Fibroblast of lung (primary cell): ENCODE measurements at regions not wholly inside any gene's neighbourhood (a gene's known extent, or its start where the extent isn't known, plus 50 kb on each side); places are given as distances from the start of the nearest gene placed in this dataset.

Source experiments
- DNase-seq, 2 donors: peaks; one replicate each; pipeline versions ENCODE4 v3.0.0 to v3.0.0-alpha.2; 2010; ENCODE audit warnings: low read depth in 2 of 2
- H2AFZ ChIP-seq: 2 replicates; pipeline ENCODE4 v1.5.1; 2012; ENCODE audit warnings: low read length, control low read depth, inconsistent platforms
- H3K27ac ChIP-seq: 2 replicates; pipeline ENCODE4 v1.5.1; 2011; ENCODE audit warnings: low read length, control low read depth; ENCODE audit not compliant: insufficient read depth
- H3K27me3 ChIP-seq: 2 replicates; pipeline ENCODE4 v1.5.1; 2011; ENCODE audit warnings: mild to moderate bottlenecking, low read length; ENCODE audit not compliant: control insufficient read depth, insufficient read depth
- H3K36me3 ChIP-seq: 2 replicates; pipeline ENCODE4 v1.5.1; 2011; ENCODE audit warnings: low read length; ENCODE audit not compliant: control insufficient read depth, insufficient read depth
- H3K4me1 ChIP-seq: 2 replicates; pipeline ENCODE4 v1.5.1; 2011; ENCODE audit warnings: low read length; ENCODE audit not compliant: control insufficient read depth, insufficient read depth; ENCODE audit errors: extremely low read depth
- H3K4me2 ChIP-seq: 2 replicates; pipeline ENCODE4 v1.5.1; 2011; ENCODE audit warnings: low read length, control low read depth; ENCODE audit not compliant: insufficient read depth; ENCODE audit errors: extremely low read depth
- H3K4me3 ChIP-seq, 4 experiments: fragments of 200-600 bp in 1 of 4; sonication (generic) in 1 of 4; replicated peaks in 1 of 4; 2 replicates each; pipeline ENCODE4 v1.5.1; 2011 to 2016; ENCODE audit warnings: low read length in 4 of 4, low read depth in 3 of 4, mild to moderate bottlenecking in 3 of 4, control low read depth in 2 of 4, inconsistent platforms in 1 of 4, mixed read lengths in 1 of 4; ENCODE audit not compliant: insufficient read depth in 1 of 4; ENCODE audit errors: control extremely low read depth in 1 of 4
- H3K79me2 ChIP-seq: 2 replicates; pipeline ENCODE4 v1.5.1; 2012; ENCODE audit warnings: mild to moderate bottlenecking, low read length, inconsistent platforms; ENCODE audit not compliant: control insufficient read depth, insufficient read depth
- H3K9ac ChIP-seq: 2 replicates; pipeline ENCODE4 v1.5.1; 2011; ENCODE audit warnings: mild to moderate bottlenecking, low read length, control low read depth; ENCODE audit not compliant: insufficient read depth
- H3K9me3 ChIP-seq: 2 replicates; pipeline ENCODE4 v1.5.1; 2012; ENCODE audit warnings: low read depth, low read length; ENCODE audit not compliant: control insufficient read depth, insufficient read depth
- H4K20me1 ChIP-seq: 2 replicates; pipeline ENCODE4 v1.5.1; 2011; ENCODE audit warnings: low read length; ENCODE audit not compliant: control insufficient read depth, insufficient read depth; ENCODE audit errors: extremely low read depth
- EZH2 ChIP-seq: IDR thresholded peaks from 2 replicates; pipeline ENCODE4 v1.5.1; 2012; ENCODE audit warnings: low read length, control low read depth, mild to moderate bottlenecking; ENCODE audit errors: missing control alignments
- TF ChIP-seq, protein P1 (sequence below), 2 donors: IDR thresholded peaks in 1 of 2; conservative IDR thresholded peaks in 1 of 2; 1 replicate in 1 of 2; 2 replicates in 1 of 2; pipeline ENCODE4 v1.5.1; 2011 to 2012; ENCODE audit warnings: low read length in 2 of 2, control low read depth in 1 of 2, inconsistent platforms in 1 of 2, low read depth in 1 of 2, mild to moderate bottlenecking in 1 of 2

DNA sequence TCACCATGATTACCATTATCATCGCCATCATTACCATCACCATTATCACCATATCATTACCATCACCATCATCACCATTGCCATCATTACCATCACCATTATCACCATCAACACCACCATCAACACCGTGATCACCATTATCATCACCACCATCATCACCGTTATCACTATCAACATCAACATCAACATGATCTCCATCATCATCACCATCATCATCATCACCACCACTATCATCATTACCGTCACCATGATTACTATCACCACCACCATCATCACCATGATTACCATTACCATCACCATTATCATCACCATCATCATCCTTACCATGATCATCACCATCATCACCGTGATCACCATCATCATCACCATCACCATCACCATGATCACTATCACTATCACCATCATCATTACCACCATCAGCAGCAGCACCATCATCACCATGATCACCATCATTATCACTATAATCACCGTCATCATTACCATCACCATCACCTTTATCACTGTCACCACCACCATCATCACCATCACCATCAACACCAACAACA lies 753.7 kb downstream of the BRD1 start:
- no peak overlapping the region for H3K4me2 ChIP-seq
- no peaks in the 10 kb centered on the region for H4K20me1 ChIP-seq
- no peaks in the 10 kb centered on the region for H3K27me3 ChIP-seq
- no peak for DNase-seq
- H3K36me3 ChIP-seq = no peaks in the 10 kb centered on the region
- no peak overlapping the region for H3K4me3 ChIP-seq
- no peak overlapping the region for H3K27ac ChIP-seq
- H3K4me1 ChIP-seq = no peaks in the 10 kb centered on the region
- no peak overlapping the region for H2AFZ ChIP-seq
- H3K9ac ChIP-seq = no peak overlapping the region
- TF ChIP-seq, protein P1, sequence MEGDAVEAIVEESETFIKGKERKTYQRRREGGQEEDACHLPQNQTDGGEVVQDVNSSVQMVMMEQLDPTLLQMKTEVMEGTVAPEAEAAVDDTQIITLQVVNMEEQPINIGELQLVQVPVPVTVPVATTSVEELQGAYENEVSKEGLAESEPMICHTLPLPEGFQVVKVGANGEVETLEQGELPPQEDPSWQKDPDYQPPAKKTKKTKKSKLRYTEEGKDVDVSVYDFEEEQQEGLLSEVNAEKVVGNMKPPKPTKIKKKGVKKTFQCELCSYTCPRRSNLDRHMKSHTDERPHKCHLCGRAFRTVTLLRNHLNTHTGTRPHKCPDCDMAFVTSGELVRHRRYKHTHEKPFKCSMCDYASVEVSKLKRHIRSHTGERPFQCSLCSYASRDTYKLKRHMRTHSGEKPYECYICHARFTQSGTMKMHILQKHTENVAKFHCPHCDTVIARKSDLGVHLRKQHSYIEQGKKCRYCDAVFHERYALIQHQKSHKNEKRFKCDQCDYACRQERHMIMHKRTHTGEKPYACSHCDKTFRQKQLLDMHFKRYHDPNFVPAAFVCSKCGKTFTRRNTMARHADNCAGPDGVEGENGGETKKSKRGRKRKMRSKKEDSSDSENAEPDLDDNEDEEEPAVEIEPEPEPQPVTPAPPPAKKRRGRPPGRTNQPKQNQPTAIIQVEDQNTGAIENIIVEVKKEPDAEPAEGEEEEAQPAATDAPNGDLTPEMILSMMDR (conservative IDR thresholded peaks at IDR 0.05 in 1 of 2, IDR thresholded peaks at IDR 0.05 in 1 of 2; ENCODE audit: low read depth in 1 of 2, low read length in 2 of 2) = no peak
- no peak for TF ChIP-seq EZH2
- no peaks in the 10 kb centered on the region for H3K79me2 ChIP-seq
- H3K9me3 ChIP-seq = peaks cover 6% of the 10 kb centered on the region

DNA sequence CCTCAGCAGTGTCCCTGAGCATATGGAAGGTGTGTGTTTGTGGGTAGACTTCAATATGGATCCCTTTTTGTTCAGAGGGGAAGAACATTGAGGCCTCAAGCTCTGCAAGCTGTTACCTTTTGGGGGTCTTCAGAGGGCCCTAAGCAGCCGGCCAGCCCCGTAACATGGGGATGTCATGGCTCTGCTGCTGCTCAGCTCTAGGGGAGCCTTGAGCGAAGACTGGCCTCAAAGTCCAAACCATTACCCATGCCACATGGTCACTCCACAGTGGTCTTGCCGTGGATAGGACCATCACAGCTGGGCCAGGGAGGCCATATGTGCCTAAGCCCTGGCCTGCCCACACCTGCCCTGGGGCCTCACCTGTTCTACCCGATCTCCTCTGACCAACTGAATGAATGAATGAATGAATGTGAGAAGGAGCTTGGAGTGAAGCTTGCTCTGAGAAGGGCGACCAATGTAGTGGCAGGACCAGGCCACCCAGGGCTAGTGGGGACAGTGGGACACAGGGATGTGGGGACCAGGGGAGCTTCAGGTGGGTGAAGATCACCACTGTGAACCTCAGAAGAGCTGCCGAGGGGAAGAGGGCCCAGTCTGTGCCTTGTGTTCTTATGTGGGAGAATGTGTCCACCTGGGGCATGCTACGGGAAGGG lies 754.6 kb downstream of the BRD1 start:
- H4K20me1 ChIP-seq = no peaks in the 10 kb centered on the region
- H3K79me2 ChIP-seq = no peaks in the 10 kb centered on the region
- H3K9ac ChIP-seq = no peak overlapping the region
- peaks cover 6% of the 10 kb centered on the region for H3K9me3 ChIP-seq
- no peaks in the 10 kb centered on the region for H3K36me3 ChIP-seq
- TF ChIP-seq EZH2 = no peak
- TF ChIP-seq, protein P1 (conservative IDR thresholded peaks at IDR 0.05 in 1 of 2, IDR thresholded peaks at IDR 0.05 in 1 of 2; ENCODE audit: low read depth in 1 of 2, low read length in 2 of 2) = no peak
- no peak overlapping the region for H3K4me2 ChIP-seq
- no peak overlapping the region for H3K4me3 ChIP-seq
- no peak overlapping the region for H2AFZ ChIP-seq
- DNase-seq = no peak
- H3K27ac ChIP-seq = no peak overlapping the region
- no peaks in the 10 kb centered on the region for H3K4me1 ChIP-seq
- H3K27me3 ChIP-seq = no peaks in the 10 kb centered on the region

DNA sequence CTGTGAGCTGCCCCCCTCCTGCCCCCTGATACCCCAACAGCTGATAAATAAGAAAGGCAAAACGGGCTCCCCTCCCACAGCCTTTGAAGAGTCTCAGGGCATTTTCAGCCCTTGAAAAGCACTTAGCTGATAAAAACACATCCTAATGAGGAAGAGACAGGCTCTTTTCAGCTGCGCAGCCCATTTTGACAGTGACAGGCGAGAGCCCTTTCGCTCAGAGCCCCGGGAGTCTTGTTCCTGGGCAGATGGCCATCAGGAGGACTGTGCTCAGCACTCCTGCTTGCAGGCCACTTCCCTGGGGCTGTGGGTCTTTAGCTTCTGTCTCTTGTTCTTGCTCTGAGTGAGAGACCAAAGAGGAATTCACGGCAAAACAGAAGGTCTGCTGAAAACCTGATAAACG lies 757.2 kb downstream of the BRD1 start:
- no peaks in the 10 kb centered on the region for H3K4me1 ChIP-seq
- no peak overlapping the region for H3K4me2 ChIP-seq
- no peak overlapping the region for H3K9ac ChIP-seq
- TF ChIP-seq EZH2 = no peak
- DNase-seq = no peak
- H4K20me1 ChIP-seq = no peaks in the 10 kb centered on the region
- H3K79me2 ChIP-seq = no peaks in the 10 kb centered on the region
- no peak overlapping the region for H3K27ac ChIP-seq
- no peaks in the 10 kb centered on the region for H3K27me3 ChIP-seq
- H2AFZ ChIP-seq = no peak overlapping the region
- H3K4me3 ChIP-seq = no peak overlapping the region
- no peaks in the 10 kb centered on the region for H3K36me3 ChIP-seq
- H3K9me3 ChIP-seq = peaks cover 6% of the 10 kb centered on the region
